Mucosa of gallbladder (tissue), 1 donor: ENCODE measurements at regions not wholly inside any gene's neighbourhood (a gene's known extent, or its start where the extent isn't known, plus 50 kb on each side); places are given as distances from the start of the nearest gene placed in this dataset.
"Not testable (repeated sequence)": the region's sequence is repeated elsewhere in the genome, so short reads cannot be mapped to it uniquely, and the experiment has no call there.

Experiments
- DNase-seq: peaks from one replicate; pipeline ENCODE4 v3.0.0-alpha.2; 2020; ENCODE audit warnings: low spot score
- donor health status: DM: no; HTN: no; CAD: no.

DNA sequence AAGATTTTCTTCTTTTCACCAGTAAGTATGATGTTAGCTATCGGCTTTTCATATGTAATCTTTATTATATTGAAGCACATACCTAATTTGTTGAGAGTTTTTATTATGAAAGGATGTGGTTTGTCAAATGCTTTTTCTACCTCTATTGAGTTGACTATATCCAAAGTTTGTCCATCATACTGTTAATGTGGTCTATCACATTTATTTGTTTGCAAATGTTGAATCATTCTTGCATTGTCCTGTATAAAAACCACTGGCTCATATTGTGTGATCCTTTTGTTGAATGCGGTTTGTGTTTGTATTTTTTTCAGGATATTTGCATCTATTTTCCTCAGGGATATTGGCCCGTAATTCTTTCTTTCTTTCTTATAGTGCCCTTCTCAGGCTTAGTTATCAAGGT, 675.5 kb downstream of the NUP35 start:
- no peak for DNase-seq

DNA sequence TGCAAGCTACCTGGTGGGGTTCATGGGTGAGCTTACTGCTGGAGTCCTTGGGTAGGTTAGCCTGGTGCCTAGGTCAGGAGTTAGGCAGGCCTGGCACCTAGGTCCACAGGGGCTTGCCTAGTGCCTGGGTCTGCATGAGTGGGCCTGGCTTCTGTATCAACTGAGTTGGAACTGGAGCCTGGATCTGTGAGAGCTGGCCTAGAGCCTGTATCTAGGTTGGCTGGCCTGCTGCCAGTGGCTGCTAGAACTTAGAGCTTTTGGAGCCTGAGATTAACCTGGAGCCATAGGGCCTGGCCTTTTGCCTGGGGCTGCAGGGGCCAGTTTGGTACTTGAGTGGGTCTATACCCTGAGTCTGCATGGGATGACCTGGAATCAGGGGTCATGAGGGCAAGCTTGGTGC, 679.4 kb downstream of the NUP35 start:
- DNase-seq, result no peak

DNA sequence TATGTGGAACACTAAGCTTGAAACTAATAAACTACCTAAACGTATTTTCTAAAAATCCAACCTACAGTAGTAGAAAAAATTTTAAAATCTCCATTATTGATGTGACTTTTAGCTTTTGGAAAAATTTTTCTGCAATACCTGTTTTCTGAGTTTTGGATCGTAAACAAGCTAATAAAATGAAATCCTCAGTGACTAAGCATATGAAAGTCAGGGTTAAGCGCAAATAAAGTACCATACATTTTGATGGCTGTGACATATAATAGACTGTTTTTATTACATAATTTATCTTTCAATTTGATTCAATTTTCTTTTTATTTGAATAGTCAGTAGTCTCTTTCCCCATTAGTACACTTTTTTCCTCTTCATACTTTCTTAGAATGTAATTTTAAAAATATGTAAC, 683.6 kb downstream of the NUP35 start:
- DNase-seq, result no peak

DNA sequence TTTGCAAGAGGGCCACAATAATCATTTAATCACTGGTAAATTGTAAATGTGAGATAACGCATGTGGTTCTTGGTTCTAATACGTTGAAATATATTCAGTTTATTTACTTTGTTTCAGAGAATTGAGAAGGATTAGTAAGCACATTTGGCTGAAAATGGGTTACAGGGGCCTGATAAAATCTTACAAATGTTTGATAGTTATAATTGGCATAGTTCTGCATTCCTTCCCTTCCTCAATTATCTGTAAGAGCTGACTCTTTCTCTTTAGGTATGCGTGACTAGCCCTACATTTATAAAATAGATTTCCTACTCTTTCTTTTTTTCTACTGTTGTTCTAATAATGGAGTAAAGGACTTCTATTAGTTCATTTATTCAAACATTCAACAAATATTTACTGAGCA, 685.2 kb downstream of the NUP35 start:
- DNase-seq, result no peak

DNA sequence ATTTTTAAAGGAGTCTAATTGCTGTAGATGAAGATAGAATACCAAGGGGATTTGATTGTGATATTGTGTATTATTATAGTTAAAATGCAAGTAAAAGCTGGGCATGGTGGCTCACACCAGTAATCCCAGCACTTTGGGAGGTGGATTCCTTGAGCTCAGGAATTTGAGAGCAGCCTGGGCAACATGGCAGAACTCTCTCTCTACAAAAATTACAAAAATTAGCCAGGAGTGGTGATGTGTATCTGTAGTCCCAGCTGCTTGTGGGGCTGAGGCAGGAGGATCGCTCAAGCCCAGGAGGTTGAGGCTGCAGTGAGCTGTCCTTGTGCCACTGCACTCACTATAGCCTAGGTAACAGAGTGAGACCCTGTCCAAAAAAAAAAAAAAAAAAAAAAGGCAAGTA, 687.0 kb downstream of the NUP35 start:
- no peak for DNase-seq

DNA sequence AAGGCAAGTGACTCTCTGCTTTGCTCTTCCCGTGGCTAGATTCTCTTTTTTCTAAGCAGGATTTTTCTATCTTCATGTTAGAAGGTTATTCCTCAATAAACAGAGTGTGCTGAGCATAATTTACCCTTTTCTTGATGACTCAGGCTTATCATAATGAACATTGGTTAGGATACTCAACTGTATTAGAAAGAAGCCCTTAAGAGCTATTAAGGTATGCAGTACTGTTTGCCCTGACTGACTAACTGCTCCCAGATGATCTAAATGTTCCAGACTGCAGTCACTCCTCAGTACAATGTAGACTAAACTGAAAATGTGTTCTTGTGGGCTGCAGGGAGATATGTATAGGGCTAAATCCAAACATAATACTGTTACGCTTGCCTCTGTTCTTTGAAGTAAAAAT, 687.8 kb downstream of the NUP35 start:
- DNase-seq, result no peak

DNA sequence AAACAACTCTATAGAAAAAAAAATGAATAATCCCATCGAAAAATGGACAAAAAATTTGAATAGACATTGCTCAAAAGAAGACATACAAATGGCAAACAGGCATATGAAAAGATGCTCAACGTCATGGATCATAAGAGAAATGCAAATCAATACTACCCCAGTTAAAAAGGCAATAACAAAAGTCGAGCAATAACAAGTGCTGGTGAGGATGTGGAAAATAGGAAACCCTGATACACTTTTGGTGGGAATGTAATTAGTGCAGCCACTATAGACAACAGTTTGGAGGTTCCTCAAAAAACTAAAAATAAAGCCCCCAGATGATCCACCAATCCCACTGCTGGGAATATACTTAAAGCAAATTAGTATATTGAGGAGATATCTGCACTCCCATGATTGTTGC, 701.5 kb downstream of the NUP35 start:
- no peak for DNase-seq

DNA sequence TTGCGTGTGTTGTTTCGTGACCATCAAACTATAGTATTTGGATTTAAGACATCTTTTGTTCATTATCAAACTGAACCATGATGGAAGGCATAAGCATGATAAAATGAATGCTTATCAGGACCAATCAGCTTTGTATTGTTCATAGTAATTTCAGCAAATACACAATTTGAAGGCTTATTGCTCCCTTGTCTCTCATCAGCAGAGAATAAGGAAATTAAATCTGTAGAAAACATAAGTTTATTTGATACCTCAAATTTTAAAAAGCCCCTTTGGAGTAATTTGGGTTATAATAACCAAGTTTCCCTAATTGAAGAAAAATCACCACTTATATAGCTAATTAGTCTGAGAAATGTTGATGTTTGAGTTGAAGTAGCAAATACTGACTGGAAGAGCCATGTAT, 705.7 kb downstream of the NUP35 start:
- DNase-seq, result no peak

DNA sequence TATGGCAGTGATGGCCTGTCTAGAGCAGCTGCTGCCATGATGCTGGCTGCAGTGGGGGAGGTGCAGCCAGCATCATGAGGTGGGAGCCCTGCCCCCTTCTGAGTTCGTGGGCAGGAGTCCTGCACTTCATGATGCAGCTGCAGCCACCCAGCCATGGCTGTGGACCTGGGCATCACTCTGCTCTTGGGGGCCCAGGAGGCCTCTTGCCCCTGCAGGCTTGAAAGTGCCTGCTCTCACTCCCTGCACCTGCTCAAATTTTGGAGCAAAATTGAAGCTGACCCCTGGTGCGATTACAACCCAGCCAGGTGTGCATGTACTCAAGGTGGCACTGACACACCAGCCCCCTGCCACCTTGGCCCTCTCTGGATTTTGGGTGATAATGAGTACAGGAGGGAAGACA, 712.9 kb downstream of the NUP35 start:
- DNase-seq, result no peak

DNA sequence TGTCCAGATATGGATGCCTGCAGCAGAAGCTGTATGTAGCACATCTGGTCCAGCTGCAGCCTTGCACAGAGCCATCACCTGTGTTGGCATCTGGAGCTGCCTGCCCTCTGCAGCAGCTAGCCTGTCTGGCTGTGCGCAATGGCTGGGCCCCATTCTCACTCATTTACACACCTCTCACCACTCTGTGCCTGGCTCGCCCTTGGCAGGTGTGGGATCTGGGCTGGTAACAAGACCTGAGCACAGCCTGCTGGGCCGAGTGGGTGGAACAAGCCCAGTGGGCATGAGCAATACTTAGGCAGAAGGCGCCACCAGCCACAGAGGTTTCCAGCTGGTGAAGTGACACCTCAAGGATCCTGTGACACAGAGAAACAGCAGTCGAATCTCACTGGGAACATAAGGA, 714.1 kb downstream of the NUP35 start:
- DNase-seq, result no peak

DNA sequence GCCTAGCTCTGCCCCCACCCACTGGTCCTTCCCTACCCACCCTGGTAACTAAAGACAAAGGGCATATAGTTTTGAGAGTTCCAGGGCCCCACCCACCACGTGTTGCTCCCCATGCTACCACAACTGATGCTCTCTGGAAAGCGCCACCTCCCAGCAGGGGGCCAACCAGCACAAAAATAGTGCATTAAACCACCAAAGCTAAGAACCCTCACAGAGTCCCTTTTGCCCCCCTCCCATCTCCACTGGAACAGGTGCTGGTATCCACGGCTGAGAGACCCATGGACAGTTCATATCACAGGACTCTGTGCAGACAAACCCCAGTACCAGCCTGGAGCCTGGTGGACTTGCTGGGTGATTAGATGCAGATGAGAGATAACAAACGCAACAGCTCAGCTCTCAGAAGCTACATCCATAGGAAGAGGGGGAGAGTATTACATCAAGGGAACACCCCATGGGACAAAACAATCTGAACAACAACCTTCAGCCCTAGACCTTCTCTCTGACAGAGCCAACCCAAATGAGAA, 715.9 kb downstream of the NUP35 start:
- DNase-seq, result no peak

DNA sequence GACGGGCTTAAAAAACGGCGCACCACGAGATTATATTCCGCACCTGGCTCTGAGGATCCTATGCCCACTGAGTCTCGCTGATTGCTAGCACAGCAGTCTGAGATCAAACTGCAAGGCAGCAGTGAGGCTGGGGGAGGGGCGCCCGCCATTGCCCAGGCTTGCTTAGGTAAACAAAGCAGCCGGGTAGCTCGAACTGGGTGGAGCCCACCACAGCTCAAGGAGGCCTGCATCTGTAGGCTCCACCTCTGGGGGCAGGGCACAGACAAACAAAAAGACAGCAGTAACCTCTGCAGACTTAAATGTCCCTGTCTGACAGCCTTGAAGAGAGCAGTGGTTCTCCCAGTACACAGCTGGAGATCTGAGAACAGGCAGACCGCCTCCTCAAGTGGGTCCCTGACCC, 725.6 kb downstream of the NUP35 start:
- not testable (repeated sequence) for DNase-seq

DNA sequence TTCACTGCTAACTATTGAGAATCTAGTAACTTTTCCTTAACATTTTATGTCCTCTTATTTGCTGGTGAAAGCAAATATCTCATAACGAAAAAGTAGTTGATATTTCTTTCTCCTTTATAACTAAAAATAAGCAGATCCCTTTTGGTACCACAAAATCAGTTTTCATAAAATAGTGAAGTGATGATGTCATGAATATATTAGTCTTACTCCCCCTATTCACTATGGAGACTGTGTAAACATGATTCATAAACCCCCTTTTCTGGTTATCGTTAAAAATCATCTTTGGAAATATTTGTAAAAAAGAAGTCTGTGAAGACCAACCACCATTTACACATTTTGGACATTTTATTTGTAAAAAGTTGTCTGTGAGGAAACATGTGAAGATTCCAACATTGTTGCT, 734.9 kb downstream of the NUP35 start:
- DNase-seq, result no peak

DNA sequence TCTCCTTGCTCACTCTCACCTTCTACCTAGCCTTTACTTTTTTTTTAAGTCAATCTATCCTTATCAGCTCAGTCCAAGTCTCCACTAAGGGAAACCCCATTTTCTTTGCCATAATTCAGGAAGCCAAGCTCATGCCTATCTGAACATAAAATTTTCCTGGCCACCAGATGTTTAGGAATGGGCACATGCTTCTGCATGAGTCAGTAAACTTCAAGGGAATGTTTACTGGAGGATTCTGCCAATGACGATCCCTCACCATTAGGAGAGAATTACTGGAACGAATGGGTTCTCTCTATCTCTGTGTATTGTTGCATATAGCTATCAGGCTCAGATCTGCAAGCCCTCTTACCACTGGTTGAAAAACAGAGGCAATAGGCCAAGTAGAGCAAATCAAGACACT, 731.7 kb upstream of the ZNF804A start:
- DNase-seq, result no peak

DNA sequence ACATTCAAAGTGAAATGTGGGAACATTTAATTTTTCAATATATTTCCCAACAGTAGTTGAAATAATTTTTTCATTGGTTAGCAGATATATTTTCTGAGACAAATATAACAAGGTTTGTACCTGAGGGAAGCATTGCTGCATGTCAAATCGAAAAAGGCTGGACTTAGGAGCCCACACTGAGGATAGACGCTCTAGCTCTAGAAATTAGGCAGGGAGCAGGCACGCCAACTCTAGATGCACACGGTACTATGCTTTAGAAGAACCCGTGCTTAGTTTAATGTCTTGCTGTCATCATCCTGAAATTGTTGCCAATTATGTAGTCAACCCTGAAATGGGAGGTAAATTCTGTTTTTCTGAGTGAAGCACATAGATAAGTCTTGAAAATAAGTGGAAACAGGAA, 731.1 kb upstream of the ZNF804A start:
- DNase-seq, result no peak

DNA sequence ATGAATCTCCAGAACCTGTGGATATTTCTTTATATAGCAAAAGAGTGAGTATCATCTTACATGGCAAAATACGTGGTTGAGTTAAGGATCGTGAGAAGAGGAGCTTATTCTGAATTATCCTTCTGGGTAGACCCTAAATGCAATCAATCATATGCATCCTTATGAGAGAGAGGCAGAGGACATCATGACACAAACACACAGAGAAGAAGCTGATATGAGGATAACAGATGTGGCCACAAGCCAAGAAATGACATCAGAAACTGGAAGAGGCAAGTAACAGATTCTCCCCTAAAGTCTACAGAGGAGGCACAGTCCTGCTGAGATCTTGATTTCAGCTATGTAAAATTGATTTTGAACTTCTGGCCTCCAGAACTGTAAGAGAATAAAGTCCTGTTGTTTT, 730.2 kb upstream of the ZNF804A start:
- DNase-seq, result no peak

DNA sequence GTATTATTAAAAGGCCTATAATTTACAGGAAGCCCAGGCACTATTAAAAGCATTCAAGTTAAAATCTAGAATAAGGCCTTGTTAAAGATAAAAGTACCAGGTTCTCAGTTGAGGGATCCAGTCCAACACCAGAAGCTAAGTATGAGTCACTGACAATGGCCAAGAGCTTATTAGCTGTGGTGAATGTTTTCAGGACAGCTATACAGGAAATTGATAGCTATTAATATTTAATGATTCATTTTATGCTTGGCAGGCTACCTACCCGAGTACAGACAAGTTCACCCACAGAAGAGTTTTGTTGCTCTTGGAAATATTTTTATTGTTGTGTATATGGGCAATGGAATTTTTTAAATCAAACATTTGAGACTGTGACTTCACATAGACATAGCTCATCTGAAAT, 729.6 kb upstream of the ZNF804A start:
- no peak for DNase-seq

DNA sequence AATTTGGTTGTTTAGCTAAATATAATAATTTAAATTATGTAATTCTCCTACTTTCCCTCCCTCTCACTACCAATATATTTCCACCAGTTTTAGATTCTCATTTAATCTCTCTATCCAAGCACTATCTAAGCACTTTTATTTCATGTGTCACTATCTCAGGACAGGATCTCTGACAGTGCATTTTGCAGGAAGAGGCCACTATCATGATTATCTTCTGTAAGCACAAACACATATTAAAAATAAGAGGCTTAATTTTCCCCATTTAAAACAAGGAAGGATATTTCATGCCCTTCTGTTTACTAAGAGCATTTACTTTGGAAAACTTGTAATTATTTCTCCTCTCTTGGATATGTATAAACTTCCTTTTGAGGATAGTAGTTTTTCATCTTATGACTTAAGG, 726.2 kb upstream of the ZNF804A start:
- DNase-seq, result no peak

DNA sequence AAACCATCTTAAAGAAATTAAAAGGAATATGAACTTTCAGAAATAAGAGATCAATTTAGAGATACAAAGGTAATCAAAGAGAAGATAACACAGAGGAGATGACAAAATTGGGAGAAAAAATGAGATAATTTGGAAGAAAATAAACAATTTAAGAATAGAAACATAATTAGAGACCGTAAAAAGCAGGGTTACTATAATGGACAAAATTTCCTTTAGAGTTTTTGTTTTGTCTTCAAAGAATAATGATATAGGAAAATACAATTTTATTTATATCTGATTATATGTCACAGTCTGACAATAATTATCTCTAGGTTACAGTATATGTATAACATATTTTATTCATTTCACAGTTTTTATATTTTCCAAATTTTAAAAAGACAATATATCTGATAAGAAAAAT, 716.4 kb upstream of the ZNF804A start:
- no peak for DNase-seq

DNA sequence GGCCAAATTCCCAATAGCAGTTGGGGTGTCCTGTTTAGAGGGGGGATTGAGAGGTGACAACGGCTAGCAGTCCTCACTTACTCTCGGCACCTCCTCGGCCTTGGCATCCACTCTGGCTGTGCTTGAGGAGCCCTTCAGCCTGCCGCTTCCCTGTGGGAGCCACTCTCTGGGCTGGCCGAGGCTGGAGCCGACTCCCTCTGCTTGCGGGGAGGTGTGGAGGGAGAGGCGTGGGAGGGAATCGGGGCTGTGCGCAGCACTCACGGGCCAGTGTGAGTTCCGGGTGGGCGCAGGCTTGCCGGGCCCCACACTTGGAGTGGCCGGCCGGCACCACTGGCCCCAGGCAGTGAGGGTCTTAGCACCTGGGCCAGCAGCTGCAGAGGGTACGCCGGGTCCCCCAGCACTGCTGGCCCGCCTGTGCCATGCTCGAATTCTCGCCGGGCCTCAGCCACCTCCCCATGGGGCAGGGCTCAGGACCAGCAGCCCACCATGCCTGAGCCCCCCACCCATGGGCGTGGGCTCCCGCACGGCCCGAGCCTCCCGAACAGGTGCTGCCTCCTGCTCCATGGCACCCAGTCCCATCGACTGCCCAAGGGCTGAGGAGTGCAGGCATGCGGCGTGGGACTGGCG, 705.9 kb upstream of the ZNF804A start:
- no peak for DNase-seq

DNA sequence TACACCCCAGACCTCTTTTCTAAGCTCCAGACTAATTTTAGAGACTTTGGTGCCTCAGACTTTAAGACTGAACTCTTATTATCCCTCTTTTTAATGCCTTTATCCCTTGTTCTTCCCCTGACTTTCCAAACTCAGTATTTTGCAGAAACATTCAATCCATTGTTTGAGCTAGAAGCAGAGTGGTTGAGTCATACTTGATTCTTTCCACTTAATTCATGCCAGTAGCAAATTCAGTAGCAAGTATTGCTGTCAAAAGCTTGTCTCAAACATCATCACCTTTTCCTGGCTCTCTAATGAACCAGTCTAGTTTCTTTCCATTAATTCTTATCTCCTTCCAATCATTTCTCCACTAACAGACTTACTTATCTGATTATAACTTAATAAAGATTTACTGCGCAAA, 699.7 kb upstream of the ZNF804A start:
- DNase-seq, result no peak

DNA sequence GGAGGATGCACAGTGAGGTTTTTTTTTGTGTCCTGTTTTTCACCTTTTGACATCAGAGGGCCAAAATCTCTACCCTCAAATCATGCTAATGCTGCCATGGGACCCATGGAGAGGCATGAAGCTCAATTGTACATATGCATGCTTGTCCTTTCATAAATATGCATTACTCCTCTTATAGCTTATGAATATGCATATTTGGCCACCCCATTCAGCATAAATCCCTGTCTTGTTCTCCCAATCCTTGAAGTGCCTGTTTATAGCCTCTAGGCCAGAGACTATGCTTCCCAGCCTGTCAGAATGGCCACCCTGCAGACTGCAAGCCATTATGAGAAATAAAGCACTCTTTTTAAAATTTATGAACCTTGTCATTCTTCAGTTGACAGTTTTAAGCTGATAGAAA, 696.4 kb upstream of the ZNF804A start:
- DNase-seq, result no peak

DNA sequence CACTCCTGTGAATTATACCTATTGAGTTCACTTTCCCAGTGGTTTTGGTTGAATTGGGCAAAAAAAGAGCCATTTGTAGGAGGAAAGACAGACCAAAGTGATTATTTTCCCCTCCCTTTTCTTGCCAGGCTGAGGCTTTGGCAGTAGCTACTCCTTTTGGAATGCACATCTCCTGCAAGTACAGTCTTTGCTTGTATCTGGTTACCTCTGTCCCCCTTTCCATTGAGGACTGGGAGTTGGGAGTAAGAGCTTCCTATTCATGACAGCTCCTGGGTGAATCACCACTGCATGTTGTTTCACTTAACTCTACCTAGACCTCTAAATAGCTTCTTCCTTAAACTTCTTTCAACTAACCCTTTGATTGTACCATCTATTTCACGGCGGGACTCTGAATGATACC, 695.3 kb upstream of the ZNF804A start:
- no peak for DNase-seq

DNA sequence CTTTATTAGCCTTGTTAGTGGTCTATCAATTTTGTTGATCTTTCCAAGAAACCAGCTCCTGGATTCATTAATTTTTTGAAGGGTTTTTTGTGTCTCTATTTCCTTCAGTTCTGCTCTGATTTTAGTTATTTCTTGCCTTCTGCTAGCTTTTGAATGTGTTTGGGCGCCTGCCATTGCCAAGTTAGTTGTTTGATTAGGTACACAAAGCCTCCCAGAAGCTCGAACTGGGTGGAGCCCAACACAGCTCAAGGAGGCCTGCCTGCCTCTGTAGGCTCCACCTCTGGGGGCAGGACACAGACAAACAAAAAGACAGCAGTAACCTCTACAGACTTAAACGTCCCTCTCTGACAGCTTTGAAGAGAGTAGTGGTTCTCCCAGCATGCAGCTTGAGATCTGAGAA, 682.3 kb upstream of the ZNF804A start:
- DNase-seq, result not testable (repeated sequence)

DNA sequence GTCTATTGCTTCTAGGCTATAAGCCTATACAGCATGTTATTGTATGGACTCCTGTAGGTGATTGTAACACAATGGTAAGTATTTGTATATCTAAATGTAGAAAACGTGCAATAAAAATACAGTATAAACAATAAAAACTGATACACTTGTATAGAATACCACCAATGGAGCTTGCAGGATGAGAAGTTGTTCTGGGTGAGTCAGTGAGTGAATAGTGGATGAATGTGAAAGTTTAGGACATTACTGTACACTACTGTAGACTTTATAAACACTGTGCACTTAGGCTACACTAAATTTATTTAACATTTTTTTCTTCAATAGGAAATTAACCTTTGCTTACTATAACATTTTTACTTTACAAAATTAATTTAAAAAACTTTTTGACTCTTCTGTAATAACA, 679.2 kb upstream of the ZNF804A start:
- no peak for DNase-seq
